Uterus (tissue), 2 donors: ENCODE measurements at regions not wholly inside any gene's neighbourhood (a gene's known extent, or its start where the extent isn't known, plus 50 kb on each side); places are given as distances from the start of the nearest gene placed in this dataset.

Experiments
- CTCF ChIP-seq, 4 experiments: fragments of 200-600 bp in 2 of 4; fragments of 450-650 bp in 2 of 4; sonication (generic) in 2 of 4; IDR thresholded peaks; one replicate each; pipeline ENCODE4 v1.5.1; 2016 to 2019; ENCODE audit warnings: antibody characterized with exemption in 4 of 4, mild to moderate bottlenecking in 2 of 4, moderate library complexity in 1 of 4
- POLR2A ChIP-seq, 2 donors: fragments of 450-650 bp; IDR thresholded peaks; one replicate each; pipeline ENCODE4 v1.6.1; 2016; ENCODE audit warnings: antibody characterized with exemption in 2 of 2, mild to moderate bottlenecking in 1 of 2, moderate library complexity in 1 of 2

DNA sequence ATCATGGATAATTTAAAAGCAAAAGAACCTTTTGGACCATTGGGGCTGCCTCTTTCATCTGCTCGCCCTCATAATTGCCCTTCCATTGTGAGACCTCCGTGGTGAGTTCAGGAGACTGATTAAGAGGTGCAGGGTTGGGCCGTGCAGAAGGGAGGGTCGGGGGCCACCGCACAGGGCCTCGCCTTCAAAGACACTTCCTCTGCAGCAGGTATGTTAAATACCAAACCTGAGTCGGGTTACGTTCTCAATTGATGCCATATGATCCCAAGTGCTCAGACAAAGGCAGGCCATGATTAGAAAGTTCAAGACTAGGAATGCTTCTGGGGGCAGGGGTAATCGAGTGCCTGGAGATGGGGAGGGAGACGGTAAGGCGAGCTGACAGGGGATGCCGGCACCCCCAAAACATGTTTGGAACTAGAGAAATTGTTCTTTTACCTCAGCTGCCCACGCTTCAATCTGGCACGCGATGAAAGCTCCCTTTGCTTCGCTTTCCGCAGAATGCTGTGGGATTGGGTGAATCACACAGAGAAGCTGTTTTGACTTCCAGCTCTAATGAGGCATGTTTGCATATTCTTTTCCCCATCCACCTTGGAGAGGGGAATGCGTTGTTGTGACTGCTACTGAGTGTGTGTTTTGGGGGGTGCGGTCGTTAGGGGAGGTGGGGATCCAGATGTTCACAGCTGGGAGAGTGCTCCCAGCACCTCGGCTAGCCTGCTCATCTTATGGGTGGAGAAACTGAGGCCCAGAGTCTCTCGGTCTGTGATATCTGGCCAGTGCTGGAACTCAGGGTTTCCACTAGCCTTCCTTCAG is 309.1 kb downstream of the MYCN start:
- no peak for TF ChIP-seq CTCF (IDR thresholded peaks at IDR 0.05)
- no peak for TF ChIP-seq POLR2A (IDR thresholded peaks at IDR 0.05)
